ENCODE measurements at regions not wholly inside any gene's neighbourhood (a gene's known extent, or its start where the extent isn't known, plus 50 kb on each side); places are given as distances from the start of the nearest gene placed in this dataset.
"Not testable (repeated sequence)": the region's sequence is repeated elsewhere in the genome, so short reads cannot be mapped to it uniquely, and the experiment has no call there.

DNA sequence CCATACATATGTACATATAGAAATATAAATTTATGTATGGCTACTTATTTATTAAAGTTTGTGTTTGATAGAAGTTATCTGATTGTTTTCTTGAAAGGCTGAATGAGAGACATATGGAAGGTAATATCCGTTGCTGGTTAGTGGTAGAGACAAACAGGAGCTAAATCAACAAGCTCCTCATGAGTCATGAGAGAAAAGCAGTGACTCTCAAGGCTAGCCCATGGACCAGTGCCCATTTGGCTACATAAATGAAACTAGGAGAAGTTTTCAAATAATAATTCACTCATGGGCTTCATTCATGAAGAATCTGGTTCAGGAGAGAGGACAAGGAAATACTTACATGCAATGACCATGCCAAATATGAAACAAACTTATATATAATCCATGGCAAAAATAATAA lies 504.5 kb upstream of the ITGA1 start:
- Histone ChIP-seq H3K4me3 (ENCODE audit: control insufficient read depth in 1 of 2, extremely low read depth in 1 of 2, low read length in 1 of 2) (no peak overlapping the region), H3K36me3 (ENCODE audit: control insufficient read depth in 2 of 2, extremely low read depth in 1 of 2, insufficient read depth in 1 of 2, low read length in 1 of 2) (no peaks in the 10 kb centered on the region), H3K9me3 (no peaks in the 10 kb centered on the region), H3K4me1 (ENCODE audit: control insufficient read depth in 1 of 2, extremely low read depth in 1 of 2, insufficient read depth in 2 of 2, low read length in 2 of 2) (no peaks in the 10 kb centered on the region), H3K27ac (ENCODE audit: low read length) (no peak overlapping the region), H3K27me3 (replicated peaks in 1 of 2; ENCODE audit: control insufficient read depth in 2 of 2, extremely low read depth in 1 of 2, insufficient read depth in 2 of 2, low read length in 1 of 2) (no peaks in the 10 kb centered on the region)
- ATAC-seq (replicated peaks in 1 of 4) (no peak), DNase-seq (no peak)
- H3K27me3 Mint-ChIP-seq: no peaks in the 10 kb centered on the region
- 80% methylated on average over 1 of the region's 1 CpG for WGBS (ENCODE audit: insufficient coverage)
- ChIA-PET POLR2A (no interaction called here), CTCF (no interaction called here)
- H3K36me3 Mint-ChIP-seq: no peaks in the 10 kb centered on the region
- H3K4me3 Mint-ChIP-seq: no peak overlapping the region
- H3K27ac Mint-ChIP-seq: no peak overlapping the region
- no peaks in the 10 kb centered on the region for H3K4me1 Mint-ChIP-seq
- peaks cover 0 to 2% (median 0%) of the 10 kb centered on the region in 3 donors for H3K9me3 Mint-ChIP-seq

DNA sequence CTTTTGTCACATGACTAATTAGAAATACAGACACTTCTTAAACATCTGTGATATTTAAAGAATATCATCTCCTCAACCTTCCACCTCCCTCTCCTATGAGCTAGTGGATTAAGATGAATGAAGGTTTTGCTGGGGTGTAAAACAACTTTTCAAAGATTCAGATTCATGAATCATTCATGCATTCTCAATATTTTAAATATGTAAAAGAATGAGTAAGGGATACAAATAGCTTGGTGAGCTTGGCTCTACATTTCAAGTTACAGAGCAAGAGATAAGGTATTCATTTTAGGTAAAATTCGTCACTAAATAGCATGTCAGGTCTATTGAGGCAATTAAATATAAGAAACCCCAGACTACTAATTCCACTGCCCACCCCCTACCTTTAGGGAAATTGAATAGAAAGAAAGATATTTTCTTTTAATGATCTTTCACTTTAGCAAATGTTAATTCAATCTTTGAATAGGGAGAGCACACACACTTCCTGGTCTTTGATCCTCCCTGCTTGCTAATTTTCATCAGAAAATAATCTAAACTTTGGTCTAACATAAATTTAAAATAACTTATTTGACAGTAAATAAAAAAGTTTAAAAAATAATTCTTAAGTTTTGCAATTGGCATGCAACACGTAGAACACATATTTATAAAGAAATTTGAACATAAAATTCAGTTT lies 486.9 kb upstream of the ITGA1 start:
- H3K27ac Mint-ChIP-seq: no peak overlapping the region
- POLR2A ChIA-PET: no interaction called here
- H3K4me3 Mint-ChIP-seq: no peak overlapping the region
- H3K4me1 Mint-ChIP-seq: no peaks in the 10 kb centered on the region
- Histone ChIP-seq H3K9me3 (no peaks in the 10 kb centered on the region), H3K36me3 (ENCODE audit: control insufficient read depth in 2 of 2, extremely low read depth in 1 of 2, insufficient read depth in 1 of 2, low read length in 1 of 2) (no peaks in the 10 kb centered on the region), H3K4me1 (ENCODE audit: control insufficient read depth in 1 of 2, extremely low read depth in 1 of 2, insufficient read depth in 2 of 2, low read length in 2 of 2) (no peaks in the 10 kb centered on the region), H3K27ac (ENCODE audit: low read length) (no peak overlapping the region), H3K4me3 (ENCODE audit: control insufficient read depth in 1 of 2, extremely low read depth in 1 of 2, low read length in 1 of 2) (no peak overlapping the region), H3K27me3 (replicated peaks in 1 of 2; ENCODE audit: control insufficient read depth in 2 of 2, extremely low read depth in 1 of 2, insufficient read depth in 2 of 2, low read length in 1 of 2) (no peaks in the 10 kb centered on the region)
- no peak for DNase-seq
- H3K36me3 Mint-ChIP-seq: no peaks in the 10 kb centered on the region
- ATAC-seq (replicated peaks in 1 of 4): no peak
- H3K27me3 Mint-ChIP-seq: no peaks in the 10 kb centered on the region
- no CpG with 5 or more reads among the region's 2 CpGs for WGBS (ENCODE audit: insufficient coverage)
- CTCF ChIA-PET: no interaction called here
- peaks cover 7 to 33% (median 23%) of the 10 kb centered on the region in 3 donors for H3K9me3 Mint-ChIP-seq

DNA sequence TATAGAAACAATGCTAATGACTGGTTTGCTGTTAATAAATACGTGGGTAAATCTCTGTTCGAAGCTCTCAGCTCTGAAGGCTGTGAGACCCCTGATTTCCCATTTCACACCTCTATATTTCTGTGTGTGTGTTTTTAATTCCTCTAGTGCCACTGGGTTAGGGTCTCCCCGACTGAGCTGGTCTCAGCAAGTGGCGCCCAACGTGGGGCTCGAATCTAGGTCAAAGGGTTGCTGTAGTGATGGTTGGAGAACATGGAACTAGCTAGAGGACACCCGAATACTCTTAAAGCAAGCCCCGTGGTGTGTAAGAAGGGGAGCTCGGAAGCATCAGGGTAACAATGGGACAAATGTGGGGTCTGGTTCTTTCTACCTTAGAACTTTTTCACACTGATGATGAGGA lies 482.9 kb upstream of the ITGA1 start:
- H3K27me3 Mint-ChIP-seq; H3K36me3 Mint-ChIP-seq; H3K4me3 ChIP-seq (ENCODE audit: control insufficient read depth in 1 of 2, extremely low read depth in 1 of 2, low read length in 1 of 2); H3K4me1 Mint-ChIP-seq; H3K27me3 ChIP-seq (replicated peaks in 1 of 2; ENCODE audit: control insufficient read depth in 2 of 2, extremely low read depth in 1 of 2, insufficient read depth in 2 of 2, low read length in 1 of 2); CTCF ChIA-PET; H3K9me3 ChIP-seq; POLR2A ChIA-PET; ATAC-seq (replicated peaks in 1 of 4); H3K4me3 Mint-ChIP-seq; H3K27ac ChIP-seq (ENCODE audit: low read length); H3K27ac Mint-ChIP-seq; H3K36me3 ChIP-seq (ENCODE audit: control insufficient read depth in 2 of 2, extremely low read depth in 1 of 2, insufficient read depth in 1 of 2, low read length in 1 of 2); H3K4me1 ChIP-seq (ENCODE audit: control insufficient read depth in 1 of 2, extremely low read depth in 1 of 2, insufficient read depth in 2 of 2, low read length in 2 of 2): not testable (repeated sequence)
- WGBS (ENCODE audit: insufficient coverage): 67% methylated on average over 4 of the region's 9 CpGs
- H3K9me3 Mint-ChIP-seq: peaks cover 10 to 33% (median 31%) of the 10 kb centered on the region in 3 donors
- DNase-seq: peak in 1 of 35 experiments; percentile 3

DNA sequence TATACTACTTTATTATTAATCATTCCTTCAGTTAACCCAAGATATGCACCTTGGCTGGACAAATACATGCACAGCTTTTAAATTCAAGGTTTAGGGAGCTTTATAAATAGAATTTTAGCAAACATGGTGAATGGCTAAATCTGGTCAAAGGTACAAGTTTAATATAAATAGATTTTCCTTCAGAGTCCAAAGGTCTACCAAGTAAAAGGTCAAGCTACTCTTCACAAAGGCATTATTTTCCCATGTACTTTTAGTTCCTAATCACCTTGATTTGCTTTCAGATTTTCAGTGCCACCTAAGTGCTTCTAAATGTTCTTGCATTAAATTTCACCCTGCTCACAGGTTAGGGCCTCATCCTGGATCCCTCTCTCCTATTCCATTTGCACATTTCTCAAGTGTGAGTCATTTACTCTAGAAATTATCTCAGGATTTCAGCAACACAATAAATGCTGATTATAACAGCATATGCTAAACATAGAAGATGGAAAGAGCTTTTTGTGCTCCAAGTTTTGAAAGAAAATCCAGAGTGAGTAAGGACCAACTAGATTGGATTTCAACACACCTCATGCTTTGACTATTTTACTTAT lies 459.4 kb upstream of the ITGA1 start:
- Histone ChIP-seq H3K4me3 (ENCODE audit: control insufficient read depth in 1 of 2, extremely low read depth in 1 of 2, low read length in 1 of 2) (no peak overlapping the region), H3K9me3 (no peaks in the 10 kb centered on the region), H3K27me3 (replicated peaks in 1 of 2; ENCODE audit: control insufficient read depth in 2 of 2, extremely low read depth in 1 of 2, insufficient read depth in 2 of 2, low read length in 1 of 2) (no peaks in the 10 kb centered on the region), H3K27ac (ENCODE audit: low read length) (no peak overlapping the region), H3K4me1 (ENCODE audit: control insufficient read depth in 1 of 2, extremely low read depth in 1 of 2, insufficient read depth in 2 of 2, low read length in 2 of 2) (no peaks in the 10 kb centered on the region), H3K36me3 (ENCODE audit: control insufficient read depth in 2 of 2, extremely low read depth in 1 of 2, insufficient read depth in 1 of 2, low read length in 1 of 2) (no peaks in the 10 kb centered on the region)
- Mint-ChIP-seq H3K4me1 (no peaks in the 10 kb centered on the region), H3K9me3 (peaks cover 3 to 12% (median 5%) of the 10 kb centered on the region in 3 donors), H3K4me3 (no peak overlapping the region), H3K27me3 (no peaks in the 10 kb centered on the region), H3K27ac (no peak overlapping the region), H3K36me3 (no peaks in the 10 kb centered on the region)
- no peak for ATAC-seq (replicated peaks in 1 of 4)
- no peak for DNase-seq
- CTCF ChIA-PET: no interaction called here
- POLR2A ChIA-PET: no interaction called here

DNA sequence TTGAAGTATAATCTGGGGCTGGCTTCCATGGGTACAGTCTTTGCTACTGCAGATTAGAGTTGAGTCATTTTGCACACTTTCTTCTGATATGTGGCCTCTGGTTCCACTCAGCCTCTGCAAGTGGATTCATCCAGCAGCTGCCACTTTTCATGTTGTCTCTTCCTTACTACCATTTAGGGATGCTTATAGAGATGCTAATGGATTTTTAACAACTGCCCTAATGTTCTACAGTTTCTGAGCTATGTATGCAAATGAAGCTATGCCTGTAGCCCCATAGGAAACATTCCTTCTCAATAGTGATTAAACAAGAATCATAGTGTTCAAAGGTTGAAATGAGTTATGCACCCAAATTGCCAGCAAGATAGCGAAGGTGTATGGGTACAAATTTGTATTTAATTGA lies 456.0 kb upstream of the ITGA1 start:
- Mint-ChIP-seq H3K27me3 (no peaks in the 10 kb centered on the region), H3K4me1 (no peaks in the 10 kb centered on the region), H3K9me3 (peaks cover 0 to 9% (median 0%) of the 10 kb centered on the region in 3 donors), H3K27ac (no peak overlapping the region), H3K4me3 (no peak overlapping the region), H3K36me3 (no peaks in the 10 kb centered on the region)
- H3K36me3 ChIP-seq (ENCODE audit: control insufficient read depth in 2 of 2, extremely low read depth in 1 of 2, insufficient read depth in 1 of 2, low read length in 1 of 2): no peaks in the 10 kb centered on the region
- H3K27ac ChIP-seq (ENCODE audit: low read length): no peak overlapping the region
- no peaks in the 10 kb centered on the region for H3K9me3 ChIP-seq
- no peaks in the 10 kb centered on the region for H3K27me3 ChIP-seq (replicated peaks in 1 of 2; ENCODE audit: control insufficient read depth in 2 of 2, extremely low read depth in 1 of 2, insufficient read depth in 2 of 2, low read length in 1 of 2)
- H3K4me1 ChIP-seq (ENCODE audit: control insufficient read depth in 1 of 2, extremely low read depth in 1 of 2, insufficient read depth in 2 of 2, low read length in 2 of 2): no peaks in the 10 kb centered on the region
- no peak for ATAC-seq (replicated peaks in 1 of 4)
- WGBS (ENCODE audit: insufficient coverage): no CpG with 5 or more reads among the region's 1 CpG
- H3K4me3 ChIP-seq (ENCODE audit: control insufficient read depth in 1 of 2, extremely low read depth in 1 of 2, low read length in 1 of 2): no peak overlapping the region
- POLR2A ChIA-PET: no interaction called here
- CTCF ChIA-PET: no interaction called here
- DNase-seq: no peak

DNA sequence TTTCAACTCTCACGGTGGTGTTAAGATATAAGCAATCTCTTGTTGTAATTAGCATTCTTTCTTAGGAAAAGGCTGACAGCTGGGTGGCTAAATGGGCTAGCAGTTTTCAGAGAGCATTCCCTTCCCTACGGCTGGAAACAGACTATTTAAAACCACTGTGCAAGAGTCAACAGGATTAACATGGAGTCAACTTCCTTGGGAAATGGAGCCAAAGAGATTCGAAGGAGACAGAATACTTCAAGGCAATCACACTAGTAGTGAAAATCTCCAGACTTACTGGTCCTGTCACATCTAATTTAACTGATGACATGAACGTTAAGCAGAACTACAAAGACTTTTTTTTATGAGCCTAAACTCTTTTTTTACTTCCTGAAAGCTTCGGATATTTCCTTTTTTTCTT lies 453.3 kb upstream of the ITGA1 start:
- DNase-seq: no peak
- H3K9me3 ChIP-seq: no peaks in the 10 kb centered on the region
- no peak overlapping the region for H3K27ac ChIP-seq (ENCODE audit: low read length)
- CTCF ChIA-PET: no interaction called here
- Mint-ChIP-seq H3K9me3 (peaks cover 0 to 16% (median 2%) of the 10 kb centered on the region in 3 donors), H3K27ac (no peak overlapping the region), H3K4me1 (no peaks in the 10 kb centered on the region), H3K36me3 (no peaks in the 10 kb centered on the region), H3K27me3 (no peaks in the 10 kb centered on the region), H3K4me3 (no peak overlapping the region)
- POLR2A ChIA-PET: no interaction called here
- H3K4me1 ChIP-seq (ENCODE audit: control insufficient read depth in 1 of 2, extremely low read depth in 1 of 2, insufficient read depth in 2 of 2, low read length in 2 of 2): no peaks in the 10 kb centered on the region
- WGBS (ENCODE audit: insufficient coverage): 10% methylated on average over 2 of the region's 5 CpGs
- H3K36me3 ChIP-seq (ENCODE audit: control insufficient read depth in 2 of 2, extremely low read depth in 1 of 2, insufficient read depth in 1 of 2, low read length in 1 of 2): no peaks in the 10 kb centered on the region
- no peak for ATAC-seq (replicated peaks in 1 of 4)
- no peaks in the 10 kb centered on the region for H3K27me3 ChIP-seq (replicated peaks in 1 of 2; ENCODE audit: control insufficient read depth in 2 of 2, extremely low read depth in 1 of 2, insufficient read depth in 2 of 2, low read length in 1 of 2)
- no peak overlapping the region for H3K4me3 ChIP-seq (ENCODE audit: control insufficient read depth in 1 of 2, extremely low read depth in 1 of 2, low read length in 1 of 2)

DNA sequence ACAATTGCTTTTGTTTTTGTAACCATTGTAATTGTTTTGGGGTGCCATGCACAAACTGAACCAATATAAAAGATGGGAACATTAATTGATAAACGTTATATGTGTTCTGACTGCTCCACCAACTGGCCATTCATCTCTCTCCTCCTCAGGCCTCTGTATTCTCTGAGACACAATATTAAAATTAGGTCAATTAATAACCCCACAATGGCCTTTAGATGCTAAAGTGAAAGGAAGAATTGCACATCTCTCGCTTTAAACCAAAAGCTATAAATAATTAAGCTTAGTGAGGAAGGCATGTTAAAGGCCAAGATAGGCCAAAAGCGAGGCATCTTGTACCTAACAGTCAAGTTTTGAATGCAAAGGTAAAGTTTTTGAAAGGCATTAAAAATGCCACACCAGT lies 448.4 kb upstream of the ITGA1 start:
- H3K9me3 ChIP-seq: no peaks in the 10 kb centered on the region

More for the DNA sequence above, 448.4 kb upstream of the ITGA1 start:
- WGBS (ENCODE audit: insufficient coverage): no CpG with 5 or more reads among the region's 3 CpGs
- CTCF ChIA-PET: no interaction called here
- Mint-ChIP-seq H3K4me3 (no peak overlapping the region), H3K27me3 (no peaks in the 10 kb centered on the region), H3K27ac (no peak overlapping the region), H3K36me3 (no peaks in the 10 kb centered on the region), H3K9me3 (peaks cover 0 to 7% (median 2%) of the 10 kb centered on the region in 3 donors), H3K4me1 (no peaks in the 10 kb centered on the region)
- H3K27me3 ChIP-seq (replicated peaks in 1 of 2; ENCODE audit: control insufficient read depth in 2 of 2, extremely low read depth in 1 of 2, insufficient read depth in 2 of 2, low read length in 1 of 2): no peaks in the 10 kb centered on the region
- H3K4me3 ChIP-seq (ENCODE audit: control insufficient read depth in 1 of 2, extremely low read depth in 1 of 2, low read length in 1 of 2): no peak overlapping the region
- no peaks in the 10 kb centered on the region for H3K36me3 ChIP-seq (ENCODE audit: control insufficient read depth in 2 of 2, extremely low read depth in 1 of 2, insufficient read depth in 1 of 2, low read length in 1 of 2)
- H3K4me1 ChIP-seq (ENCODE audit: control insufficient read depth in 1 of 2, extremely low read depth in 1 of 2, insufficient read depth in 2 of 2, low read length in 2 of 2): no peaks in the 10 kb centered on the region
- DNase-seq (no peak), ATAC-seq (replicated peaks in 1 of 4) (no peak)
- no peak overlapping the region for H3K27ac ChIP-seq (ENCODE audit: low read length)
- POLR2A ChIA-PET: no interaction called here

Data from T-cell (primary cell).